Stomach (tissue), 8 donors: ENCODE measurements at regions not wholly inside any gene's neighbourhood (a gene's known extent, or its start where the extent isn't known, plus 50 kb on each side); places are given as distances from the start of the nearest gene placed in this dataset.

ENCODE experiments used
- DNase-seq, 2 donors: peaks; one replicate each; pipeline versions ENCODE4 v3.0.0 to v3.0.0-alpha.2; 2013 to 2019
- H3K27ac ChIP-seq, 5 donors: fragments of 200-600 bp in 4 of 5; sonication (generic) in 4 of 5; one replicate each; pipeline ENCODE4 v1.5.1; 2013 to 2019; ENCODE audit warnings: mild to moderate bottlenecking in 1 of 5, moderate library complexity in 1 of 5
- H3K27me3 ChIP-seq, 3 donors: fragments of 200-600 bp; sonication (generic); one replicate each; pipeline ENCODE4 v1.5.1; 2017 to 2019; ENCODE audit warnings: mixed run types in 1 of 3
- H3K36me3 ChIP-seq, 4 donors: fragments of 200-600 bp; sonication (generic); 1 replicate in 3 of 4; 2 replicates in 1 of 4; pipeline ENCODE4 v1.5.1; 2016 to 2019
- H3K4me1 ChIP-seq, 4 donors: fragments of 200-600 bp; sonication (generic); one replicate each; pipeline ENCODE4 v1.5.1; 2016 to 2019
- H3K4me3 ChIP-seq, 4 donors: fragments of 200-600 bp; sonication (generic) in 3 of 4; one replicate each; pipeline ENCODE4 v1.5.1; 2016 to 2019; ENCODE audit warnings: mild to moderate bottlenecking in 1 of 4
- H3K9me3 ChIP-seq, 4 donors: fragments of 200-600 bp; sonication (generic); one replicate each; pipeline ENCODE4 v1.5.1; 2016 to 2019
- EP300 ChIP-seq: sonication (generic); formaldehyde crosslinking; IDR thresholded peaks from one replicate; pipeline ENCODE4 v1.6.1; 2017; ENCODE audit warnings: antibody characterized with exemption
- POLR2A ChIP-seq, 4 donors: fragments of 450-650 bp; IDR thresholded peaks; one replicate each; pipeline ENCODE4 v1.6.1; 2016; ENCODE audit warnings: antibody characterized with exemption in 4 of 4, control low read depth in 2 of 4, mild to moderate bottlenecking in 1 of 4, moderate library complexity in 1 of 4
- POLR2AphosphoS5 ChIP-seq, 3 donors: sonication (generic); formaldehyde crosslinking; IDR thresholded peaks; one replicate each; pipeline ENCODE4 v1.6.1; 2016; ENCODE audit warnings: antibody characterized with exemption in 3 of 3
- WGBS, 5 donors: extraction: QIAGEN DNeasy Blood & Tissue Kit in 3 of 5; methylation state at CpG; one replicate each; pipeline versions ENCODE4 v1.1.5 to v1.1.7; 2013 to 2018; 5-methylcytosine and 5-hydroxymethylcytosine counted together
- intact Hi-C: fragments of 100-400 bp; cut with DNase I; formaldehyde crosslinking; loops from one replicate; pipeline ENCODE4 v1.15.1; 2023; ENCODE audit warnings: low total_unique reads
- TF ChIP-seq, protein P1 (sequence below), 7 experiments: fragments of 450-650 bp in 4 of 7; fragments of 200-600 bp in 3 of 7; sonication (generic) in 3 of 7; IDR thresholded peaks; one replicate each; pipeline ENCODE4 v1.5.1; 2016 to 2019; ENCODE audit warnings: antibody characterized with exemption in 7 of 7, control low read depth in 2 of 7, mild to moderate bottlenecking in 1 of 7
- donor health status: healthy with polysubstance abuse.
- donor health status: Bipolar disorder and iron deficiency.
- donor health status: healthy.

DNA sequence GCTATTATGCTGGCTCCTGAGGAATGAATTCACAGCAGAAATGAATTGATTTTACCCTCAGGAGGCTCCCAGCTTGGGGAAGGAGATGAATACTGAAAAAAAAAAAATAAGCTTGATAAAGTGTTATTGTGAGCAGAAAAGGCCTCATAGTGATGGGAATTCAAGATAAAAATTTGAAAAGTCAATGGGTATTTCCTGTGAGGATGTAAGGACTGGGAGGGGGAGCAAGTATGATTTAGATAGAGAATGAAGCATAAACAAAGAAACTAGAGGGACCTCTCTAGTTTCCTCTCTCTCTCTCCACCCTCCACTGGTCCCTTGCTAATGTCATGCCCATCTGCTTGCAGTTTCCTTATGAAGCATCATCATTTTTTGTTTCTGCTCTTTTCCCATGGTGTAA lies 439.0 kb upstream of the PLXNA2 start:
- Histone ChIP-seq H3K27ac (no peak overlapping the region), H3K27me3 (no peaks in the 10 kb centered on the region), H3K36me3 (no peaks in the 10 kb centered on the region), H3K9me3 (no peaks in the 10 kb centered on the region), H3K4me3 (no peak overlapping the region), H3K4me1 (no peaks in the 10 kb centered on the region)
- DNase-seq = no peak
- intact Hi-C loops = no loop called here
- no peak for TF ChIP-seq EP300
- no peak for TF ChIP-seq POLR2A (IDR thresholded peaks at IDR 0.05)
- no peak for TF ChIP-seq POLR2AphosphoS5 (IDR thresholded peaks at IDR 0.05)
- TF ChIP-seq, protein P1, sequence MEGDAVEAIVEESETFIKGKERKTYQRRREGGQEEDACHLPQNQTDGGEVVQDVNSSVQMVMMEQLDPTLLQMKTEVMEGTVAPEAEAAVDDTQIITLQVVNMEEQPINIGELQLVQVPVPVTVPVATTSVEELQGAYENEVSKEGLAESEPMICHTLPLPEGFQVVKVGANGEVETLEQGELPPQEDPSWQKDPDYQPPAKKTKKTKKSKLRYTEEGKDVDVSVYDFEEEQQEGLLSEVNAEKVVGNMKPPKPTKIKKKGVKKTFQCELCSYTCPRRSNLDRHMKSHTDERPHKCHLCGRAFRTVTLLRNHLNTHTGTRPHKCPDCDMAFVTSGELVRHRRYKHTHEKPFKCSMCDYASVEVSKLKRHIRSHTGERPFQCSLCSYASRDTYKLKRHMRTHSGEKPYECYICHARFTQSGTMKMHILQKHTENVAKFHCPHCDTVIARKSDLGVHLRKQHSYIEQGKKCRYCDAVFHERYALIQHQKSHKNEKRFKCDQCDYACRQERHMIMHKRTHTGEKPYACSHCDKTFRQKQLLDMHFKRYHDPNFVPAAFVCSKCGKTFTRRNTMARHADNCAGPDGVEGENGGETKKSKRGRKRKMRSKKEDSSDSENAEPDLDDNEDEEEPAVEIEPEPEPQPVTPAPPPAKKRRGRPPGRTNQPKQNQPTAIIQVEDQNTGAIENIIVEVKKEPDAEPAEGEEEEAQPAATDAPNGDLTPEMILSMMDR (IDR thresholded peaks at IDR 0.05) = no peak

DNA sequence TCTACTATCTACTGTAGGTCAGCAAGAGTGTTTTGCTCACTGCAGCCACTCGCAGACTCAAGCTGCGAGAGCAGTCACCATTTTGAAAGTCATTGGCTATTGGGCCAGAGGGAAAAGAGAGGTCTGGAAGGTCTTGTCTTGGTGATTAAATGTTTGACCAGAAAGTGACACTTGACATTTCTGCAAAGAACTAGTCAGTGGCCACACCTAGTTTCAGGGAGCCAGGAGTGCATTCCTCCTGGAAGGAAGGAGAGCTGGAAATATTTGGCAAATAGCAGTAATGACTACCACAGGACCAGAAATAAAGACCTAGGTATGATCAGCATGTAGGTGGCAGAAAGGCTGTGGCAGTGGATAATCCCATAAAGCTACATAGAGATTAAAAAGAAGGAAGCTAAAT lies 440.0 kb upstream of the PLXNA2 start:
- no peaks in the 10 kb centered on the region for H3K36me3 ChIP-seq
- 86 to 95% (median 92%) methylated on average over 2 of the region's 2 CpGs for WGBS, 5 donors
- no peaks in the 10 kb centered on the region for H3K27me3 ChIP-seq
- TF ChIP-seq EP300 (no peak), POLR2A (IDR thresholded peaks at IDR 0.05) (no peak), POLR2AphosphoS5 (IDR thresholded peaks at IDR 0.05) (no peak)
- TF ChIP-seq, protein P1 (IDR thresholded peaks at IDR 0.05) = no peak
- H3K9me3 ChIP-seq = no peaks in the 10 kb centered on the region
- intact Hi-C loops = no loop called here
- no peak overlapping the region for H3K27ac ChIP-seq
- DNase-seq = no peak
- no peaks in the 10 kb centered on the region for H3K4me1 ChIP-seq
- no peak overlapping the region for H3K4me3 ChIP-seq

DNA sequence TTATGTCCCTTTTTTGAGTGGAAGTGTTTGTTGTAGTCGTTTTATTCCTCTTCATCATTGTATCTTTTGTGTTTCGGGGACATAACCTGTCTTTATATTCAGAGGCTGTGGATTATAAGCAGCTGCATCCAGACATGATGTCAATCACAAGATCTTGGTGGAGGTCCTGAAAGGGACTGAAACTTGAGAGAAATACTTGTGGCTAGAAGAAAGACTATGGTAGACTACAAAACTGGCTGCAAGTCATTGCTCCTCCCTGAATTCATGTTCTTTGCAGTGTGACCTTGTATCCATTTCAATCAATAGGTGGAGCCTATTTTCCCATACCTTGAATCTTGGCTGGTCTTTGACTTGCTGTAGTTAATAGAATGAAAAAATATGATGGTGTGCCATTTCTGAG lies 442.4 kb upstream of the PLXNA2 start:
- WGBS, 5 donors = 81 to 89% (median 84%) methylated on average over 2 of the region's 2 CpGs
- DNase-seq = no peak
- Histone ChIP-seq H3K36me3 (no peaks in the 10 kb centered on the region), H3K9me3 (no peaks in the 10 kb centered on the region), H3K27ac (no peak overlapping the region), H3K4me1 (no peaks in the 10 kb centered on the region), H3K4me3 (no peak overlapping the region), H3K27me3 (no peaks in the 10 kb centered on the region)
- intact Hi-C loops = no loop called here
- TF ChIP-seq EP300 (no peak), POLR2AphosphoS5 (IDR thresholded peaks at IDR 0.05) (no peak), POLR2A (IDR thresholded peaks at IDR 0.05) (no peak)
- TF ChIP-seq, protein P1 (IDR thresholded peaks at IDR 0.05) = no peak

DNA sequence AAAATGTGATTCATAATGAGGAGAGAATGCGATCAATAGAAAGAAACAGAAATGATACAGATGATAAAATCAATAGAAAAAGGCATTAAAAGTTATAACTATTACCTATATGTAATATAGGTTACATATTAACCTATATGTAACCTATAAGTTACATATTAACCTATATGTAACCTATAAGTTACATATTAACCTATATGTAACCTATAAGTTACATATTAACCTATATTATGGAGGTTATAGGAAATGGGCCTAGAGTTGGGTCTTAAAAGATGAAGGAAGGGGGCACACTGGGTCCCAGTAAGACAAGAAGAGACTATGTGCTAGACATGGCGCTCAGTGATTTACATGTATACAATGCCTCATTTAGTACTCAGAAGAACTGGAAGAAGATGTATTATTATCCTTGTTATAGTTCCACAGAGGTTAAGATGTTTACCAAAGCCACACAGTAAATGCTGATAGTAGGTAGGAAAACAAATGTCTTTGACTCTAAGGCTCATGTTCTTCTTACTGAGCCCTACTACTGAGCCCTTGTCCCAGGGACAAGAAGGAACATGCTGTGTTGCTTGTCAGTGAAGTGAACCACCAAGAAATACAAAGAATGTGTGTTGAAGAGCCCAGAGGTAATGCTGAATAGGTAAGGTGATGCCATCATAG lies 444.6 kb upstream of the PLXNA2 start:
- DNase-seq = no peak
- Histone ChIP-seq H3K4me1 (no peaks in the 10 kb centered on the region), H3K4me3 (no peak overlapping the region), H3K9me3 (peaks cover 0 to 10% (median 3%) of the 10 kb centered on the region in 4 donors), H3K27ac (no peak overlapping the region), H3K36me3 (no peaks in the 10 kb centered on the region), H3K27me3 (no peaks in the 10 kb centered on the region)
- intact Hi-C loops = no loop called here
- 89 to 96% (median 93%) methylated on average over 2 of the region's 2 CpGs for WGBS, 5 donors
- TF ChIP-seq EP300 (no peak), POLR2AphosphoS5 (IDR thresholded peaks at IDR 0.05) (no peak), POLR2A (IDR thresholded peaks at IDR 0.05) (no peak)
- TF ChIP-seq, protein P1 (IDR thresholded peaks at IDR 0.05) = no peak
